GM18870 (cell line): ENCODE measurements at regions not wholly inside any gene's neighbourhood (a gene's known extent, or its start where the extent isn't known, plus 50 kb on each side); places are given as distances from the start of the nearest gene placed in this dataset.
"Not testable (repeated sequence)": the region's sequence is repeated elsewhere in the genome, so short reads cannot be mapped to it uniquely, and the experiment has no call there.

Experiments used
- ATAC-seq: cut with Tn5 transposase; IDR thresholded peaks from one replicate; pipeline ENCODE4 v1.9.1; 2021; ENCODE audit warnings: moderate library complexity; ENCODE audit not compliant: unreplicated experiment

- no peak for ATAC-seq
Observed at GRCh38 chr18:38263066-38263465, 697.5 kb upstream of the CELF4 start.

DNA sequence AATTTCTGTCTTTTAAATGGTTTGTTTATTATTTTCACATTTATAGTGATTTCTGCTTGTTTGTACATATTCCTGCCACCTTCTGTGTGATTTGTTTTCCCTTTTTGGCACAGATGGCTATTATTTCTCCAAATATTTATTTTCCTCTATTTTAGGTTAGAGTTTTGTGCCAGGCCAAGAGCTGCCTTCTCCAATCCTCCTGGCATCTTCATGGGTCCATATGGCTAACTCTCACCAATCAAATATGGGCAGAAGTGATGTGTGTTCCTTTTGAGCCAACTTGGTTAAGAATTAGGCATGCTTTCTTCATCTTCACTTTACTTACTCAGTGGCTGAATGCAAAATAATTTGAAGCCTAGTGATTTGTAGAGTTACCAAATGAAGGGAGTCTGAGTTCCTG lies 697.1 kb upstream of the CELF4 start:
- no peak for ATAC-seq

DNA sequence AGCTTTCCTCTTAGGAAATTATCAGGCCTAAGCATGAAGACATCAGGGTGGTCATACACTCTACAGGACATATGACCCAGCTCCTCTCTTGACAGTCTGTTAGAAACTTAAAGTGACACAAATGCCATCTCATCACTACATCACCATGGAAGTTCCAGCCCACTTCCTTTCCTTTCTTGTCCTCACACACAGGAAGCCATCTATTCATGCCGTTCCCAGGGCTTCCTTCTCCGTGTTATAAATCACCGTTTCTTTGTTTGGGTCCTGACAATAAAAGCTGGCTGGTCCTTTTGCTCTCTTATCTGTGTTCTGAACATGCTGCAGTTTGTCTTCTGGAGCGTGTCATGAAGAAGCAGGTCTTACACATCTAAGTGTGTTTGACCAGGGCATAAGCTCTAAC lies 692.1 kb upstream of the CELF4 start:
- ATAC-seq: no peak

- no peak for ATAC-seq
Observed at GRCh38 chr18:38256366-38256765, 690.8 kb upstream of the CELF4 start.

DNA sequence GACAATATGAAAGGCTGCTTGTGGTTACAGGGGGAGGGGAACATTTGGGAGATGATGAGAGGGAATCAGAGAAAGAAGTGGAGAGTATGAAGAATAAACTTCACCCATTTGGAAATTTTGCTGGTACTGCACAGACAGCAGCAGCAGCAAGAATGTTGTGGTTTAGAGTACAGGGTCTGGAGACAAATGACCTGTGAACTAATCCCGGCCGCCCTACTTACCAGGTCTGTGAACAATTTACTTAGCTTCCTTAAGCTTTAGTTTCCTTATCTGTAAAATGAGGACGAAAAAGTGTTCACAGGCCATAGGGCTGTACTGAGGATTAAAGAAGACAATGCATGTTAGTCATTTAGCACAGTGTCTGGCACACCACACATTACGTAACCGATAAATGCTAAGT lies 685.4 kb upstream of the CELF4 start:
- ATAC-seq: no peak

DNA sequence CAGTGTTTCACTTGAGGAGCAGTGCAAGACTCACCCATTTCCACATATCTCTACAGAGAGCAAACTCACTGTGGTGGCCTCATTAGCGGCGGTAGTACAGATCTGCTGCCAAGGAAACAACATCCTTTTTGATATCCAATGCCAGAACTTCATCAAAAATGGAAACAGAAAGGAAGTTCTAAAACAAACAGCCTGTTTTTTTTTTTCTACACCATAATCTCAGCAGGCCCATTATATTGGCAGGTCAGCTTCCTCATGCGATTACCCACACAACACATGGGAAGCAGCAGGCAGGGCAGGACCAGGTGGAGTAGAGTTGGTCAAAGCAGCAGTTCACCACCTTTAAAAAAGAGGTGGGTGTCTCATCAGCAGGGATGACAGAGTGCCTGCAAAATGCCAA lies 678.9 kb upstream of the CELF4 start:
- no peak for ATAC-seq

DNA sequence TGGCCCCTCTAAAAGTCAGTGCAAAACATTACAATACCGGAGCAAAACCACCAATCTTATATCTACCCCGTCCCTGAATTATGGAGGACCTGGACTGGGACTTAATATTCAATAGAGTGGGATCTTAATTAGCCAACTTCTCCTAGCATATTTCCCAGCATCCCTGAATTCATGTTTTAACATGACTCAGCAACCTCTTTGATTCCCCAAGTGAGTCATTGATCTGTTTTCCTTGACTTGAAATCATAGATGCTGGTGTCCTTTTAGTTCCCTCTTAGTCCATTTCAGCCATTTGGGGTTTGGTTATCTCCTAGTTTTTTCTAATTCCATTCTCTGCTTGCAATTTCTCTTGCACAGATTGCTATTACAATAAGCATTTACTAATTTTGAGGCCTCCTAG lies 677.7 kb upstream of the CELF4 start:
- no peak for ATAC-seq

DNA sequence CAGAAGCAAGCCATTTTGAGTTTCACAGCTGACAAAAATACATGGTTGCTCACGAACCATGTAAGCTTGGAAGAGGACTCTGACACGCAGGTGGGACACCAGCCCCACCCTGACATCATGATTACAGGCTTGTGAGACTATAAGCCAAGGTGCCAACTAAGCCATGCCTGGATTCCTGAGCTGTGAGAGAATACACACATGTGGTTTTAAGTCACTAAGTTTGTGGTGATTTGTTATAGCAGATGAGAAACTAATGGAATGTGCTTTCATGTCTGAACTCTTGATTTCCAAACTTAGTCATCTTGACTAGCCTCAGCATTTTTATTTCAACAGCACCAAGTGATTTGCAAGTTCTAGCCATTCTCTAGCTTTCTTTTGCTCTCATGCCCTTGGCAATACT lies 676.1 kb upstream of the CELF4 start:
- no peak for ATAC-seq

DNA sequence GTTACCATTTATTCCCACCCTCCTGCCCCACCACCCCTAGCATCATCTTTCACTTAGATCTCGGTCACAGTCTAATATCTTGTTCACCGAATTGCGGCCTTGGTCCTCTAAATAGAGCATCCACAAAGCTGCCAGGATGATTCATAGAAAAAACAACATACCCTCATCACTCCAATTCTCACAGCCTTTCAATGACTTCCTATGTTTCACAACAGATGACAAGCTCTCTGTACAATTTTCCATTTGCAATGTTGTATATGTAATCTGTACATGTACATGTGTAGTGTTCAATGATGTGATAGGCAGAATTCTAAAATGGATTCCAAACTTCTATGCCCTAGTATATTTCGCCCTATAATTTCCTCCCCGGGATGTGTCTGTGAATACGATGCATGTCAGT lies 675.6 kb upstream of the CELF4 start:
- no peak for ATAC-seq

DNA sequence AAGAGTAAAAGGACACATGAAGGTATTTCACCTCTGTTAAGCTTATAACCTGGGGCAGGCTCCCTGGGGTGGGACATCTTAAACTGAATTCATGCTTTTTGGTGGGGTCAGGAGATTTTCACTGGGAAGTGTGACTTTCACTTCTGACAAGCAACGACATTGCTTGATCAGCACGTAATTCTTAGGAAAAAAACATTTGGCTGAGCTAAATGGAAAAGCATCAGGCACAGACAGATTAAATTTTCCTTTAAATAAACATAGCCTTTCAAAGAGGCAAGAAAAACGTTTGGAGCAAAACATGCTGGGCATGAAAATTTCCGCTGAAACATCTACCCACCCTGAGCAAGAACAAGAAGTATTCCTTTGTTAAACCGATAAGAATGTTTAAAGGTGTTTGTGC lies 674.0 kb upstream of the CELF4 start:
- ATAC-seq: no peak

GRCh38 chr18:38237796-38238195 lies 672.2 kb upstream of the CELF4 start:
- no peak for ATAC-seq

GRCh38 chr18:38221476-38222100 lies 656.0 kb upstream of the CELF4 start:
- ATAC-seq: no peak

- ATAC-seq: no peak
Observed at GRCh38 chr18:38198956-38199355, 633.4 kb upstream of the CELF4 start.

GRCh38 chr18:38198526-38198925 lies 632.9 kb upstream of the CELF4 start:
- no peak for ATAC-seq

DNA sequence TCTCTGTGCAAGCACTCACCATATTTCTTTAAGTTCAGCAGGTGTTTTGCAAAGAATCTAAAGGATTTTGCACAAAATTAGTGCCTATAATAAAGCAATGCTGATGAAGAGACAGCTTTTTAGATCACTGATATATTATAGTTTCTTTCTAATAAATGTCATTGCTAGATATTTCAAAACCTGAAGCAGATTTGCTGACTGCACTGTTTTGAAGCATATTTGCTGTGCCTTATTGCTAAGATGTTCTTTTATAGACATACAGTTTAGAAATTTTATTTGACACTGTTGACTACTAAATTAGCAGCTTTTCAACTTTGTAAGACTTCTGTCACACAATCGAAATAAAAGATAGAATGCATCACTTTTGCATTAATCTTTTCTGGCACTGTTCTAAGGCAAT lies 620.9 kb upstream of the CELF4 start:
- ATAC-seq: no peak

DNA sequence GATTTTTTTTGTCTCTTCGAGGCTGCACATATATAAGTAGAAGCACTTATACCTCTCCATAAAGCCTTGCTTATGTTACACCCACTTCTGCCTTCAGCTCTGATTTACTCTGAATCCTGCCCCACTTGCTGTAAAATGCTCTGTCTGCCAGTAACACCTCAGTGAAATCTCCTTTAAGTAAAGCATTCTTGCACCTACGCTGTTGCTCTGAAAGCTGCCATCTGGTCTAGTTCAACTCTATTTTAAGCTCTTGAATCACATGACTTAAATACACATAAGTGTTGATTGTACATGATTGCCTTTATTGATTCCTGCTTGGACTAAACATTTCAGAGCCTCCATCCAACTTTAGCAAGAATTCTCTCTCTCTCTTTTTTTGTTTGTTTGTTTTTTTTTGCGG lies 609.0 kb upstream of the CELF4 start:
- no peak for ATAC-seq

DNA sequence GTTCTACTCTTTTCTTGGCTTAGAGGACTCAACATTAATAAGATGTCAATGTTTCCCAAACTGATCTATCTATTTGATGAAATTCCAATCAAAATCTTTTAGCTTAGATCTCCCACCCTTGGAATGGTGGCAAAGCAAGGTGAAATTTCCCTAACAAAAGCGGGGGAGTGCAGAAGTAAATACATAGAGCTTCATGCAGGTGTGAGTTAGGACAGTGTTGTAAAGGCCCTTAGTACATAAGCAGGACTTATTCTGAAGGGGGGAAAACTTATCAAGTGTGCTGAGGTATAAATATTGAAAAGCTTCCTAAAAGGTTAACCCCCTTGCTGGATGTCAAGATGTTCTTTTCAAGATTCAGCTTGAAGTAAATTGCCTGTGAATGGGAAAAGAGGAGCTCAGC lies 608.6 kb upstream of the CELF4 start:
- no peak for ATAC-seq

- no peak for ATAC-seq
Observed at GRCh38 chr18:38170845-38171244, 605.2 kb upstream of the CELF4 start.

GRCh38 chr18:38167623-38168022 lies 602.0 kb upstream of the CELF4 start:
- ATAC-seq: no peak

GRCh38 chr18:38153116-38153515 lies 587.5 kb upstream of the CELF4 start:
- not testable (repeated sequence) for ATAC-seq

GRCh38 chr18:38116716-38117115 lies 551.1 kb upstream of the CELF4 start:
- ATAC-seq: no peak

DNA sequence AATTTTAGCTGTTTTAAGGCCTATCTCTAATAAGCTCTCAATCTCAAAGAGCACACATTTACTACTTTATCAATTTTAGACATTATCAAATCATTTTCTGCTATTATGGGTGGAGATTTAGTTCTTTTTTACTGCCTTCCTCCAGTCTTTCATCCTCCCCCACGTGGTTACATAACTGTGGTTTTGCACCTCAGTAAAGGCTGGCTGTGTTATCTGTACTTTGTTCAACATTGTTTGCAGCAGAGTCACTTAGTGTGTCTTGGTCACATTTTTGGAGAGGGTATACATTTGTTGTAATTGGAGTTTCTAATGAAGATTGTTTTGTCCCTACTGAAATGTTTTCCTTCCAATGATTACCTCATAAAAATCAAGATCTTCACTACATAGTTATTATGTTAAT lies 549.6 kb upstream of the CELF4 start:
- ATAC-seq: no peak

- ATAC-seq: no peak
Observed at GRCh38 chr18:38087538-38087937, 521.9 kb upstream of the CELF4 start.

GRCh38 chr18:38081516-38081915 lies 515.9 kb upstream of the CELF4 start:
- no peak for ATAC-seq
